H1 (cell line): ENCODE measurements at regions not wholly inside any gene's neighbourhood (a gene's known extent, or its start where the extent isn't known, plus 50 kb on each side); places are given as distances from the start of the nearest gene placed in this dataset.

Experiments used
- CTCF ChIA-PET: fragments of 300-600 bp; sonication (Branson Sonifier 250); formaldehyde crosslinking; loops from one replicate; lab custom pipeline; 2021; ENCODE audit not compliant: partially characterized antibody; lab: Charles Lee
- POLR2A ChIA-PET: fragments of 300-600 bp; sonication (Branson Sonifier 250); formaldehyde crosslinking; loops from one replicate; lab custom pipeline; 2021; ENCODE audit warnings: inconsistent platforms; ENCODE audit not compliant: partially characterized antibody; lab: Charles Lee
- DNase-seq, 2 experiments: peaks; one replicate each; pipeline versions ENCODE4 v3.0.0 to v3.0.0-alpha.2; 2010 to 2022; ENCODE audit warnings: low spot score in 2 of 2, low read depth in 1 of 2, mixed read lengths in 1 of 2
- FAIRE-seq: peaks from 2 replicates; lab custom pipeline; 2011; peaks lifted over from hg19 to GRCh38; lab: Jason Lieb, UNC
- H2AFZ ChIP-seq: 2 replicates; pipeline ENCODE4 v1.8.1; 2012; ENCODE audit warnings: low read length, inconsistent platforms
- H2AK5ac ChIP-seq: 2 replicates; pipeline ENCODE4 v1.6.1; 2013; ENCODE audit warnings: low read depth, low read length
- H2BK120ac ChIP-seq: replicated peaks from 2 replicates; pipeline ENCODE3; 2013; ENCODE audit warnings: low read depth, low read length, inconsistent platforms
- H2BK12ac ChIP-seq: 2 replicates; pipeline ENCODE4 v1.6.1; 2013; ENCODE audit warnings: low read depth, low read length
- H2BK15ac ChIP-seq: 2 replicates; pipeline ENCODE4 v1.6.1; 2013; ENCODE audit warnings: low read length
- H2BK20ac ChIP-seq: 2 replicates; pipeline ENCODE4 v1.6.1; 2013; ENCODE audit warnings: low read length
- H2BK5ac ChIP-seq: 2 replicates; pipeline ENCODE4 v1.6.1; 2013; ENCODE audit warnings: low read depth, low read length
- H3K14ac ChIP-seq: 2 replicates; pipeline ENCODE4 v1.6.1; 2013; ENCODE audit warnings: inconsistent platforms; ENCODE audit not compliant: insufficient read length
- H3K18ac ChIP-seq: 2 replicates; pipeline ENCODE4 v1.6.1; 2013; ENCODE audit warnings: low read length; ENCODE audit errors: extremely low read depth
- H3K23ac ChIP-seq: 2 replicates; pipeline ENCODE4 v1.6.1; 2013; ENCODE audit warnings: inconsistent platforms; ENCODE audit not compliant: insufficient read length
- H3K23me2 ChIP-seq: 2 replicates; pipeline ENCODE4 v1.6.1; 2013; ENCODE audit warnings: low read depth, low read length
- H3K27ac ChIP-seq: 2 replicates; pipeline ENCODE4 v1.6.1; 2011; ENCODE audit warnings: low read depth, low read length, inconsistent platforms
- H3K27me3 ChIP-seq, 4 experiments: replicated peaks in 1 of 4; 1 replicate in 1 of 4; 2 replicates in 3 of 4; pipeline versions ENCODE4 v1.6.1 to v1.8.1; 2011 to 2013; ENCODE audit warnings: low read length in 3 of 4, mild to moderate bottlenecking in 3 of 4, inconsistent platforms in 2 of 4, mixed read lengths in 2 of 4, moderate library complexity in 1 of 4; ENCODE audit not compliant: control insufficient read depth in 3 of 4, insufficient read depth in 3 of 4; ENCODE audit errors: extremely low read depth in 1 of 4
- H3K36me3 ChIP-seq, 4 experiments: 2 replicates each; pipeline versions ENCODE4 v1.6.1 to v1.8.1; 2011 to 2013; ENCODE audit warnings: mild to moderate bottlenecking in 4 of 4, low read length in 3 of 4, moderate library complexity in 2 of 4, control low read depth in 1 of 4, inconsistent platforms in 1 of 4; ENCODE audit not compliant: insufficient read depth in 4 of 4, control insufficient read depth in 2 of 4
- H3K4ac ChIP-seq: replicated peaks from 2 replicates; pipeline ENCODE3; 2013; ENCODE audit warnings: low read length, low read depth, mixed read lengths, inconsistent platforms; ENCODE audit not compliant: insufficient read length
- H3K4me1 ChIP-seq, 4 experiments: replicated peaks in 1 of 4; 1 replicate in 1 of 4; 2 replicates in 3 of 4; pipeline versions ENCODE4 v1.6.1 to v1.8.1; 2011 to 2013; ENCODE audit warnings: low read length in 3 of 4, inconsistent platforms in 2 of 4, mixed read lengths in 1 of 4; ENCODE audit not compliant: insufficient read depth in 4 of 4, control insufficient read depth in 3 of 4
- H3K4me2 ChIP-seq, 2 experiments: 2 replicates each; pipeline versions ENCODE4 v1.6.1 to v1.8.1; 2011 to 2013; ENCODE audit warnings: low read depth in 2 of 2, low read length in 2 of 2, control low read depth in 1 of 2, inconsistent platforms in 1 of 2, mild to moderate bottlenecking in 1 of 2; ENCODE audit not compliant: insufficient read depth in 1 of 2
- H3K4me3 ChIP-seq, 4 experiments: fragments of 200-600, 300-600 bp in 1 of 4; sonication (generic), shearing (Covaris generic), sonication (Bioruptor Twin) in 1 of 4; 2 replicates each; pipeline versions ENCODE4 v1.5.1 to v1.8.1; 2011 to 2016; ENCODE audit warnings: low read length in 4 of 4, low read depth in 3 of 4, control low read depth in 2 of 4, inconsistent platforms in 2 of 4, mild to moderate bottlenecking in 2 of 4, mixed read lengths in 1 of 4, moderate library complexity in 1 of 4; ENCODE audit not compliant: insufficient read depth in 2 of 4; ENCODE audit errors: extremely low read depth in 1 of 4
- H3K56ac ChIP-seq: replicated peaks from 2 replicates; pipeline ENCODE3; 2013; ENCODE audit warnings: low read depth, mild to moderate bottlenecking, mixed read lengths, low read length, inconsistent platforms; ENCODE audit not compliant: insufficient read length
- H3K79me1 ChIP-seq: 2 replicates; pipeline ENCODE4 v1.6.1; 2013; ENCODE audit warnings: low read depth, low read length, control low read depth
- H3K79me2 ChIP-seq, 2 experiments: 2 replicates each; pipeline versions ENCODE4 v1.6.1 to v1.8.1; 2012 to 2013; ENCODE audit warnings: low read length in 2 of 2, mild to moderate bottlenecking in 2 of 2, inconsistent platforms in 1 of 2; ENCODE audit not compliant: insufficient read depth in 2 of 2, control insufficient read depth in 1 of 2
- H3K9ac ChIP-seq, 4 experiments: replicated peaks in 1 of 4; 1 replicate in 1 of 4; 2 replicates in 3 of 4; pipeline versions ENCODE4 v1.6.1 to v1.8.1; 2011 to 2013; ENCODE audit warnings: low read depth in 3 of 4, low read length in 3 of 4, control low read depth in 2 of 4, mild to moderate bottlenecking in 2 of 4, moderate library complexity in 2 of 4, inconsistent platforms in 1 of 4; ENCODE audit errors: extremely low read depth in 1 of 4
- H3K9me3 ChIP-seq, 2 experiments: 2 replicates each; pipeline versions ENCODE4 v1.6.1 to v1.8.1; 2012 to 2013; ENCODE audit warnings: mild to moderate bottlenecking in 2 of 2, moderate library complexity in 2 of 2, control low read depth in 1 of 2, inconsistent platforms in 1 of 2, low read depth in 1 of 2, low read length in 1 of 2, mixed read lengths in 1 of 2; ENCODE audit not compliant: insufficient read depth in 2 of 2
- H4K20me1 ChIP-seq, 2 experiments: replicated peaks in 1 of 2; 2 replicates each; pipeline versions ENCODE3 to v1.8.1; 2011 to 2013; ENCODE audit warnings: inconsistent platforms in 2 of 2, low read length in 2 of 2, mild to moderate bottlenecking in 1 of 2; ENCODE audit not compliant: insufficient read depth in 2 of 2, control insufficient read depth in 1 of 2
- H4K5ac ChIP-seq: 2 replicates; pipeline ENCODE4 v1.6.1; 2013; ENCODE audit warnings: low read length, low read depth, mixed read lengths, inconsistent platforms; ENCODE audit not compliant: insufficient read length
- H4K8ac ChIP-seq: 2 replicates; pipeline ENCODE4 v1.8.0; 2013; ENCODE audit warnings: mild to moderate bottlenecking, moderate library complexity, low read length, inconsistent platforms; ENCODE audit not compliant: insufficient read depth; ENCODE audit errors: extremely low read depth
- H4K91ac ChIP-seq: replicated peaks from 2 replicates; pipeline ENCODE3; 2013; ENCODE audit warnings: low read length, mixed read lengths, inconsistent platforms; ENCODE audit not compliant: insufficient read length
- CBX8 ChIP-seq: fragments of 300-800, 300-1000 bp; sonication (generic); IDR thresholded peaks from 2 replicates; pipeline ENCODE4 v1.7.1; 2016; ENCODE audit warnings: low read depth, low read length, borderline replicate concordance
- CREB1 ChIP-seq: IDR thresholded peaks from 2 replicates; pipeline ENCODE4 v1.6.1; 2012; ENCODE audit warnings: inconsistent platforms
- MAFK ChIP-seq: IDR thresholded peaks from 2 replicates; pipeline ENCODE4 v1.6.1; 2012; ENCODE audit warnings: low read depth, mild to moderate bottlenecking, improper control_type of control experiment, low read length
- PHF8 ChIP-seq: fragments of 200-600 bp; sonication (generic); conservative IDR thresholded peaks from 2 replicates; pipeline ENCODE4 v1.7.1; 2012; ENCODE audit warnings: low read depth, mild to moderate bottlenecking, inconsistent platforms, low read length, moderate library complexity
- SP1 ChIP-seq: IDR thresholded peaks from 2 replicates; pipeline ENCODE4 v1.6.1; 2011; ENCODE audit warnings: low read depth, low read length
- TAF1 ChIP-seq: IDR thresholded peaks from 2 replicates; pipeline ENCODE4 v1.6.1; 2011; ENCODE audit warnings: mild to moderate bottlenecking, low read depth, low read length
- WGBS, 2 experiments: shearing (Covaris generic) in 1 of 2; methylation state at CpG; one replicate each; pipeline versions ENCODE4 v1.1.6 to v1.1.7; 2013 to 2015; ENCODE audit warnings: low lambda C conversion rate in 2 of 2, mixed read lengths in 2 of 2, inconsistent platforms in 1 of 2, low coverage in 1 of 2, missing lambda C conversion rate in 1 of 2; ENCODE audit not compliant: insufficient replicate concordance in 2 of 2, insufficient coverage in 1 of 2, insufficient read length in 1 of 2; ENCODE audit errors: extremely low coverage in 1 of 2, missing lambda C conversion rate in 1 of 2; 5-methylcytosine and 5-hydroxymethylcytosine counted together

DNA sequence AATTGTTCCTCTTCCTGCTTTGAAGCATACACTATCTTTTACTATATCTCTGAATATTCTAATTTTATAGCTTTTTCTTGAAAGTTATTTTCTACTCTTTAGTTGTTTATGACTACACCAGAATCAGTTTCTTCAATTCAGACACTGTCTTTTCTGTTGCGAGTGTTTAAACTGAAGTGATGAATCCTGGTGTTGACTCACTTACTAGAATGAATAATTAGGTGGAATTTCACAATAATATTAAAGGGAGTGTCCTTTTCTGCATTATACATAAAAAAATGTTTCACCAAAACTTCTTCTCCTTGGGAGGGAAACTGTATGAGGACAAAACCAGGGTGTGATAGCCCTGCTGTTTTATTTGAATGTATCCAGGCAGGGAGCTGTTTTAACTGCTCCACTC lies 1383.1 kb downstream of the C4orf33 start:
- no peaks in the 10 kb centered on the region for H3K27me3 ChIP-seq
- no peak overlapping the region for H2BK12ac ChIP-seq
- no peaks in the 10 kb centered on the region for H3K4me1 ChIP-seq
- H3K23me2 ChIP-seq, result no peaks in the 10 kb centered on the region
- H3K9ac ChIP-seq, result no peak overlapping the region
- H3K79me1 ChIP-seq, result no peaks in the 10 kb centered on the region
- H4K20me1 ChIP-seq, result no peaks in the 10 kb centered on the region
- H4K5ac ChIP-seq, result no peak overlapping the region
- no peak for DNase-seq
- FAIRE-seq, result no peak
- no peaks in the 10 kb centered on the region for H3K36me3 ChIP-seq
- no peak overlapping the region for H3K18ac ChIP-seq
- H2BK20ac ChIP-seq, result no peak overlapping the region
- no peaks in the 10 kb centered on the region for H3K9me3 ChIP-seq
- H2BK120ac ChIP-seq, result no peak overlapping the region
- TF ChIP-seq TAF1 (no peak), MAFK (no peak), SP1 (no peak), CBX8 (no peak), CREB1 (no peak), PHF8 (no peak)
- H3K4me2 ChIP-seq, result no peak overlapping the region
- ChIA-PET CTCF (no interaction called here), POLR2A (no interaction called here)
- H4K91ac ChIP-seq, result no peak overlapping the region
- H3K56ac ChIP-seq, result no peak overlapping the region
- H2AK5ac ChIP-seq, result no peak overlapping the region
- H4K8ac ChIP-seq, result no peak overlapping the region
- no peak overlapping the region for H2BK5ac ChIP-seq
- no peaks in the 10 kb centered on the region for H3K79me2 ChIP-seq
- no peak overlapping the region for H2AFZ ChIP-seq
- H3K27ac ChIP-seq, result no peak overlapping the region
- H2BK15ac ChIP-seq, result no peak overlapping the region
- H3K23ac ChIP-seq, result no peak overlapping the region
- H3K4me3 ChIP-seq, result no peak overlapping the region
- no peak overlapping the region for H3K4ac ChIP-seq
- WGBS, 2 experiments, result 97% methylated on average over 1 of the region's 1 CpG; no CpG with 5 or more reads in 1 of the 2 experiments
- no peak overlapping the region for H3K14ac ChIP-seq
